Breast epithelium (tissue), 4 donors: ENCODE measurements at regions not wholly inside any gene's neighbourhood (a gene's known extent, or its start where the extent isn't known, plus 50 kb on each side); places are given as distances from the start of the nearest gene placed in this dataset.

Experiments
- DNase-seq, 2 donors: peaks; one replicate each; pipeline ENCODE4 v3.0.0-alpha.2; 2019; ENCODE audit warnings: low spot score in 2 of 2
- H3K27ac ChIP-seq, 2 donors: fragments of 200-600 bp; sonication (generic) in 1 of 2; one replicate each; pipeline ENCODE4 v1.5.1; 2016 to 2019; ENCODE audit warnings: mild to moderate bottlenecking in 1 of 2
- H3K27me3 ChIP-seq, 2 donors: fragments of 200-600 bp; sonication (generic) in 1 of 2; one replicate each; pipeline versions ENCODE4 v1.5.1 to v1.6.0; 2017 to 2019; ENCODE audit warnings: control low read depth in 1 of 2, mild to moderate bottlenecking in 1 of 2
- H3K36me3 ChIP-seq: fragments of 200-600 bp; one replicate; pipeline ENCODE4 v1.5.1; 2019
- H3K4me1 ChIP-seq, 2 donors: fragments of 200-600 bp; sonication (generic); one replicate each; pipeline ENCODE4 v1.5.1; 2016 to 2019; ENCODE audit warnings: control low read depth in 1 of 2
- H3K4me3 ChIP-seq, 3 donors: fragments of 200-600 bp; sonication (generic); 1 replicate in 2 of 3; 2 replicates in 1 of 3; pipeline ENCODE4 v1.5.1; 2016 to 2019; ENCODE audit warnings: mild to moderate bottlenecking in 3 of 3, moderate library complexity in 2 of 3
- H3K9me3 ChIP-seq, 2 donors: fragments of 200-600 bp; sonication (generic) in 1 of 2; one replicate each; pipeline ENCODE4 v1.5.1; 2016 to 2019; ENCODE audit warnings: control low read depth in 1 of 2
- CTCF ChIP-seq, 3 donors: fragments of 450-650 bp; IDR thresholded peaks; one replicate each; pipeline ENCODE4 v1.5.1; 2016 to 2017; ENCODE audit warnings: antibody characterized with exemption in 3 of 3, mild to moderate bottlenecking in 3 of 3, moderate library complexity in 3 of 3
- POLR2A ChIP-seq: fragments of 450-650 bp; IDR thresholded peaks from one replicate; pipeline ENCODE4 v1.6.1; 2016; ENCODE audit warnings: antibody characterized with exemption, mild to moderate bottlenecking, moderate library complexity
- POLR2AphosphoS5 ChIP-seq, 3 donors: sonication (generic); formaldehyde crosslinking; IDR thresholded peaks; one replicate each; pipeline ENCODE4 v1.6.1; 2017; ENCODE audit warnings: antibody characterized with exemption in 3 of 3
- intact Hi-C: fragments of 100-400 bp; cut with DNase I; formaldehyde crosslinking; loops from one replicate; pipeline ENCODE4 v1.15.1; 2023; ENCODE audit warnings: low total_unique reads

- no peaks in the 10 kb centered on the region for H3K4me1 ChIP-seq
- no peak for DNase-seq
- intact Hi-C loops: no loop called here
- H3K27ac ChIP-seq: no peak overlapping the region
- no peak overlapping the region for H3K4me3 ChIP-seq
- TF ChIP-seq POLR2AphosphoS5 (IDR thresholded peaks at IDR 0.05): no peak
- TF ChIP-seq CTCF (IDR thresholded peaks at IDR 0.05): no peak
- no peak for TF ChIP-seq POLR2A
- no peaks in the 10 kb centered on the region for H3K36me3 ChIP-seq
- no peaks in the 10 kb centered on the region for H3K9me3 ChIP-seq
- peaks cover 0 to 32% of the 10 kb centered on the region in 2 donors for H3K27me3 ChIP-seq
Observed at GRCh38 chrX:17994429-17994828, 133.3 kb upstream of the RAI2 start.

- H3K9me3 ChIP-seq: no peaks in the 10 kb centered on the region
- no peaks in the 10 kb centered on the region for H3K36me3 ChIP-seq
- intact Hi-C loops: no loop called here
- peaks cover 0 to 21% of the 10 kb centered on the region in 2 donors for H3K27me3 ChIP-seq
- no peaks in the 10 kb centered on the region for H3K4me1 ChIP-seq
- TF ChIP-seq CTCF (IDR thresholded peaks at IDR 0.05) (no peak), POLR2AphosphoS5 (IDR thresholded peaks at IDR 0.05) (no peak), POLR2A (no peak)
- H3K4me3 ChIP-seq: no peak overlapping the region
- no peak for DNase-seq
- no peak overlapping the region for H3K27ac ChIP-seq
Observed at GRCh38 chrX:17993062-17993461, 132.0 kb upstream of the RAI2 start.

- no peak for TF ChIP-seq POLR2A
- no peak for TF ChIP-seq CTCF (IDR thresholded peaks at IDR 0.05)
- no peak for TF ChIP-seq POLR2AphosphoS5 (IDR thresholded peaks at IDR 0.05)
- intact Hi-C loops: no loop called here
- no peaks in the 10 kb centered on the region for H3K36me3 ChIP-seq
- peaks cover 0 to 31% of the 10 kb centered on the region in 2 donors for H3K27me3 ChIP-seq
- H3K4me3 ChIP-seq: no peak overlapping the region
- H3K9me3 ChIP-seq: no peaks in the 10 kb centered on the region
- no peak for DNase-seq
- H3K27ac ChIP-seq: no peak overlapping the region
- H3K4me1 ChIP-seq: no peaks in the 10 kb centered on the region
Observed at GRCh38 chrX:17990532-17990931, 129.4 kb upstream of the RAI2 start.

GRCh38 chrX:17987783-17988182, 126.7 kb upstream of the RAI2 start:
- intact Hi-C loops: no loop called here
- DNase-seq: no peak
- Histone ChIP-seq H3K36me3 (no peaks in the 10 kb centered on the region), H3K4me1 (no peaks in the 10 kb centered on the region), H3K9me3 (no peaks in the 10 kb centered on the region), H3K27me3 (peaks cover 0 to 49% of the 10 kb centered on the region in 2 donors), H3K27ac (no peak overlapping the region), H3K4me3 (no peak overlapping the region)
- no peak for TF ChIP-seq POLR2A
- TF ChIP-seq CTCF (IDR thresholded peaks at IDR 0.05): no peak

- H3K4me3 ChIP-seq: no peak overlapping the region
- H3K27ac ChIP-seq: no peak overlapping the region
- no peaks in the 10 kb centered on the region for H3K4me1 ChIP-seq
- H3K36me3 ChIP-seq: no peaks in the 10 kb centered on the region
- H3K27me3 ChIP-seq: peaks cover 0 to 49% of the 10 kb centered on the region in 2 donors
- H3K9me3 ChIP-seq: no peaks in the 10 kb centered on the region
- TF ChIP-seq POLR2A: no peak
- no peak for TF ChIP-seq POLR2AphosphoS5 (IDR thresholded peaks at IDR 0.05)
- no peak for TF ChIP-seq CTCF (IDR thresholded peaks at IDR 0.05)
- DNase-seq: no peak
- intact Hi-C loops: no loop called here
Observed at GRCh38 chrX:17986977-17987376, 125.9 kb upstream of the RAI2 start.
